K562 (cell line): ENCODE measurements at regions not wholly inside any gene's neighbourhood (a gene's known extent, or its start where the extent isn't known, plus 50 kb on each side); places are given as distances from the start of the nearest gene placed in this dataset.

Experiments used
- ATAC-seq: fragments of 200-7000 bp; cut with Tn5 transposase; 3 replicates; pipeline ENCODE4 v1.9.1; 2020; ENCODE audit warnings: moderate library complexity
- BruUV-seq: library from RNA; stranded (reverse); fragments of 400-500 nt; replicated peaks from 2 replicates; lab custom pipeline; 2021; lab: Mats Ljungman, UMichigan
- CTCF ChIA-PET: fragments of 300-600 bp; formaldehyde crosslinking; extraction: SDS; loops from one replicate; lab custom pipeline; 2021; ENCODE audit warnings: low intra/inter-chr PET ratio; lab: Yijun Ruan, JAX
- POLR2A ChIA-PET: fragments of 300-600, 350-650 bp; sonication (Branson Sonifier 250); formaldehyde crosslinking; extraction: SDS; loops from one replicate; lab custom pipeline; 2021; ENCODE audit warnings: antibody characterized with exemption, inconsistent platforms; lab: Yijun Ruan, JAX
- DNase-seq, 4 experiments: peaks; one replicate each; pipeline versions ENCODE4 v3.0.0 to v3.0.0-alpha.2; 2011 to 2018; ENCODE audit warnings: low spot score in 3 of 4, mixed read lengths in 3 of 4; ENCODE audit errors: extremely low read depth in 1 of 4
- FAIRE-seq: peaks from 2 replicates; lab custom pipeline; 2011; peaks lifted over from hg19 to GRCh38; lab: Jason Lieb, UNC
- H2AFZ ChIP-seq: 2 replicates; pipeline ENCODE4 v1.6.0; 2011; ENCODE audit warnings: low read depth, low read length, control low read depth, inconsistent platforms
- H3K27ac ChIP-seq: fragments of 200-600 bp; 3 replicates; pipeline ENCODE4 v1.8.0; 2011; ENCODE audit warnings: low read depth, mild to moderate bottlenecking, control low read depth, inconsistent platforms, low read length, moderate library complexity, mixed read lengths; ENCODE audit errors: extremely low read depth
- H3K27me3 ChIP-seq, 2 experiments: fragments of 300-600 bp in 1 of 2; 2 replicates in 1 of 2; 3 replicates in 1 of 2; pipeline versions ENCODE4 v1.6.0 to v1.8.0; 2011; ENCODE audit warnings: inconsistent platforms in 2 of 2, low read length in 2 of 2, mild to moderate bottlenecking in 1 of 2, mixed read lengths in 1 of 2, moderate library complexity in 1 of 2; ENCODE audit not compliant: control insufficient read depth in 2 of 2, insufficient read depth in 2 of 2
- H3K36me3 ChIP-seq: fragments of 300-600 bp; 3 replicates; pipeline ENCODE4 v1.8.0; 2011; ENCODE audit warnings: mild to moderate bottlenecking, low read length, inconsistent platforms; ENCODE audit not compliant: control insufficient read depth, insufficient read depth
- H3K4me1 ChIP-seq, 2 experiments: fragments of 200-600 bp in 1 of 2; replicated peaks in 1 of 2; 2 replicates in 1 of 2; 3 replicates in 1 of 2; pipeline versions ENCODE4 v1.5.1 to v1.8.0; 2011; ENCODE audit warnings: inconsistent platforms in 2 of 2, low read length in 2 of 2, mild to moderate bottlenecking in 1 of 2, mixed read lengths in 1 of 2, moderate library complexity in 1 of 2; ENCODE audit not compliant: control insufficient read depth in 2 of 2, insufficient read depth in 2 of 2
- H3K4me2 ChIP-seq: 2 replicates; pipeline ENCODE4 v1.6.1; 2011; ENCODE audit warnings: low read length, control low read depth, inconsistent platforms, mixed read lengths; ENCODE audit not compliant: insufficient read depth
- H3K4me3 ChIP-seq: fragments of 200-600 bp; sonication (generic), shearing (Covaris generic); 2 replicates; pipeline ENCODE4 v1.5.1; 2016; ENCODE audit warnings: control low read depth, inconsistent platforms
- H3K79me2 ChIP-seq: fragments of 200-600 bp; 3 replicates; pipeline ENCODE4 v1.8.0; 2011; ENCODE audit warnings: low read length, inconsistent platforms; ENCODE audit not compliant: control insufficient read depth, insufficient read depth
- H3K9ac ChIP-seq, 2 experiments: 2 replicates each; pipeline versions ENCODE4 v1.6.0 to v1.6.1; 2011; ENCODE audit warnings: low read depth in 2 of 2, low read length in 2 of 2, control low read depth in 1 of 2, inconsistent platforms in 1 of 2, mild to moderate bottlenecking in 1 of 2, mixed read lengths in 1 of 2; ENCODE audit not compliant: insufficient read depth in 1 of 2
- H3K9me1 ChIP-seq: one replicate; pipeline ENCODE4 v1.6.0; 2011; ENCODE audit warnings: inconsistent platforms, mild to moderate bottlenecking, low read length, moderate library complexity; ENCODE audit not compliant: control insufficient read depth, insufficient read depth
- H3K9me3 ChIP-seq: replicated peaks from 2 replicates; pipeline ENCODE4 v1.5.1; 2011; ENCODE audit warnings: low read depth, low read length, inconsistent platforms; ENCODE audit not compliant: control insufficient read depth, insufficient read depth
- H4K20me1 ChIP-seq: replicated peaks from 2 replicates; pipeline ENCODE4 v1.6.1; 2011; ENCODE audit warnings: low read length, inconsistent platforms, mixed read lengths; ENCODE audit not compliant: control insufficient read depth, insufficient read depth
- ELK3 ChIP-seq: fragments of 450-650 bp; formaldehyde crosslinking; IDR thresholded peaks from 2 replicates; pipeline ENCODE4 v1.4.0; 2020; ENCODE audit warnings: mild to moderate bottlenecking
- FOXJ3 ChIP-seq: sonication (generic); formaldehyde crosslinking; IDR thresholded peaks from 2 replicates; pipeline ENCODE4 v1.4.0; 2020; ENCODE audit warnings: mild to moderate bottlenecking, missing genetic modification reagents
- HNRNPH1 ChIP-seq: fragments of 200-400 bp; formaldehyde crosslinking; optimal IDR thresholded peaks from 2 replicates; pipeline ENCODE3; 2017; ENCODE audit warnings: low read depth, mild to moderate bottlenecking, low read length, moderate library complexity
- HNRNPUL1 ChIP-seq: fragments of 200-400 bp; formaldehyde crosslinking; IDR thresholded peaks from 2 replicates; pipeline ENCODE4 v1.6.1; 2017; ENCODE audit warnings: low read length
- LCOR ChIP-seq: sonication (generic); formaldehyde crosslinking; IDR thresholded peaks from 2 replicates; pipeline ENCODE4 v1.8.0; 2022; ENCODE audit warnings: mild to moderate bottlenecking, missing genetic modification reagents
- MAX ChIP-seq: sonication (generic); formaldehyde crosslinking; IDR thresholded peaks from 2 replicates; pipeline ENCODE4 v1.9.0; 2022; ENCODE audit warnings: mild to moderate bottlenecking, missing genetic modification reagents
- POLR2G ChIP-seq: fragments of 200-400 bp; formaldehyde crosslinking; IDR thresholded peaks from 2 replicates; pipeline ENCODE4 v1.6.1; 2017; ENCODE audit warnings: low read depth, mild to moderate bottlenecking, antibody characterized with exemption, low read length, moderate library complexity
- SAFB2 ChIP-seq: fragments of 200-400 bp; formaldehyde crosslinking; IDR thresholded peaks from 2 replicates; pipeline ENCODE4 v1.6.1; 2018; ENCODE audit warnings: borderline replicate concordance, low read length, low read depth, moderate library complexity; ENCODE audit not compliant: severe bottlenecking
- SP1 ChIP-seq: sonication (generic); formaldehyde crosslinking; IDR thresholded peaks from 2 replicates; pipeline ENCODE4 v1.8.1; 2022; ENCODE audit warnings: mild to moderate bottlenecking, missing genetic modification reagents
- STAG1 ChIP-seq: sonication (generic); formaldehyde crosslinking; IDR thresholded peaks from 2 replicates; pipeline ENCODE4 v1.5.0; 2020; ENCODE audit warnings: missing genetic modification reagents, borderline replicate concordance
- TAF9B ChIP-seq: fragments of 450-650 bp; IDR thresholded peaks from 2 replicates; pipeline ENCODE4 v1.6.1; 2018; ENCODE audit warnings: mild to moderate bottlenecking; ENCODE audit not compliant: partially characterized antibody
- USF1 ChIP-seq: sonication (generic); formaldehyde crosslinking; IDR thresholded peaks from 2 replicates; pipeline ENCODE4 v1.9.0; 2022; ENCODE audit warnings: mild to moderate bottlenecking, missing genetic modification reagents
- ZBED1 ChIP-seq: IDR thresholded peaks from 2 replicates; pipeline ENCODE4 v1.6.1; 2014
- ZBTB9 ChIP-seq: fragments of 450-650 bp; formaldehyde crosslinking; IDR thresholded peaks from 2 replicates; pipeline ENCODE4 v1.4.0; 2020; ENCODE audit warnings: mild to moderate bottlenecking, moderate library complexity
- ZFP91 ChIP-seq: sonication (generic); formaldehyde crosslinking; IDR thresholded peaks from 2 replicates; pipeline ENCODE4 v1.8.0; 2022; ENCODE audit warnings: mild to moderate bottlenecking, missing genetic modification reagents
- ZNF324 ChIP-seq: fragments of 250-450 bp; sonication (Bioruptor Pico); IDR thresholded peaks from 2 replicates; pipeline ENCODE4 v1.4.0; 2020; ENCODE audit warnings: mild to moderate bottlenecking
- WGBS: fragments of 100-300 bp; shearing (Covaris generic); methylation state at CpG from one replicate; pipeline ENCODE4 v1.1.6; 2016; ENCODE audit warnings: low coverage, mixed read lengths; ENCODE audit not compliant: insufficient coverage; ENCODE audit errors: missing lambda C conversion rate; 5-methylcytosine and 5-hydroxymethylcytosine counted together
- in situ Hi-C: fragments of 300-500 bp; cut with MboI; formaldehyde crosslinking; loops from 4 replicates; pipeline ENCODE4 v1.15.0; 2018; ENCODE audit warnings: inconsistent platforms, mixed read lengths
- intact Hi-C: fragments of 100-400 bp; cut with micrococcal nuclease; formaldehyde crosslinking; loops from 2 replicates; pipeline ENCODE4 v1.14.2; 2022

GRCh38 chr9:118290116-118290515 lies 585.9 kb downstream of the TLR4 start:
- ATAC-seq (no peak), FAIRE-seq (no peak), DNase-seq (no peak)
- Histone ChIP-seq H3K9ac (no peak overlapping the region), H3K4me1 (no peaks in the 10 kb centered on the region), H3K79me2 (no peaks in the 10 kb centered on the region), H3K27me3 (no peaks in the 10 kb centered on the region), H3K4me3 (no peak overlapping the region), H3K4me2 (no peak overlapping the region), H3K9me3 (no peaks in the 10 kb centered on the region), H3K36me3 (no peaks in the 10 kb centered on the region), H4K20me1 (no peaks in the 10 kb centered on the region), H2AFZ (no peak overlapping the region), H3K9me1 (no peaks in the 10 kb centered on the region), H3K27ac (no peak overlapping the region)
- CTCF ChIA-PET = no interaction called here
- BruUV-seq = no TSS peak
- POLR2A ChIA-PET = no interaction called here
- 0% methylated on average over 3 of the region's 3 CpGs for WGBS
- intact Hi-C loops (no loop called here), in situ Hi-C loops (no loop called here)
- TF ChIP-seq STAG1 (CRISPR knock-in tag) (no peak), SP1 (CRISPR knock-in tag) (no peak), FOXJ3 (CRISPR knock-in tag) (no peak), MAX (CRISPR knock-in tag) (no peak), HNRNPH1 (no peak), ZBED1 (no peak), ZNF324 (no peak), SAFB2 (no peak), ZFP91 (CRISPR knock-in tag) (no peak), HNRNPUL1 (no peak), TAF9B (no peak), POLR2G (no peak), ELK3 (CRISPR knock-in tag) (no peak), USF1 (CRISPR knock-in tag) (no peak), ZBTB9 (CRISPR knock-in tag) (no peak), LCOR (CRISPR knock-in tag) (no peak)
